H7 (cell line): ENCODE measurements at regions not wholly inside any gene's neighbourhood (a gene's known extent, or its start where the extent isn't known, plus 50 kb on each side); places are given as distances from the start of the nearest gene placed in this dataset.

Source experiments
- DNase-seq: peaks from one replicate; pipeline ENCODE4 v3.0.0; 2012
- H3K27me3 ChIP-seq: 2 replicates; pipeline ENCODE4 v1.6.0; 2011; ENCODE audit warnings: mild to moderate bottlenecking, low read length; ENCODE audit not compliant: control insufficient read depth, insufficient read depth
- H3K36me3 ChIP-seq: replicated peaks from 2 replicates; pipeline ENCODE4 v1.5.1; 2011; ENCODE audit warnings: low read length; ENCODE audit not compliant: control insufficient read depth, insufficient read depth
- H3K4me3 ChIP-seq: 2 replicates; pipeline ENCODE4 v1.5.1; 2011; ENCODE audit warnings: low read depth, mild to moderate bottlenecking, control low read depth, low read length, moderate library complexity; ENCODE audit not compliant: insufficient read depth

DNA sequence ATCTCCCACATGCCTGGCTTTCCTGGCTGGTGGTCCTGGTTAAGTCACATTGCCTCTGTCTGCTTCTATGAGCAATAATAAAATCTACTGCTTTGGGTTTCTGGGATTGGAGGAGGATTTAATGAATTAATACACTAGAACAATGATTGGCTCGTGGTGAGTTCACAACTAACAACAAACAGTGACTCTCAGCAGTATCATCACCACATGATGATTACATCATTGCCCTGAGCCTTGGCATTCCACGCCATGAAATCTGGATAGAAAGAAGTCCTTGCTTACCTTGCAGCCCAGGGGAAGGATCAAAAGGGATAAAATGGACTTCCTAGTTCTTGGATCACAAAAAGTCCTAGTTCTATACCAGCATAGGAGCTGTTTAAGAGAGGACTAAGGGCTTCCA, 1069.0 kb downstream of the VRK1 start:
- Histone ChIP-seq H3K36me3 (no peaks in the 10 kb centered on the region), H3K4me3 (no peak overlapping the region), H3K27me3 (no peaks in the 10 kb centered on the region)
- DNase-seq = no peak

GRCh38 chr14:97866664-97867063, 1069.5 kb downstream of the VRK1 start:
- Histone ChIP-seq H3K27me3 (no peaks in the 10 kb centered on the region), H3K4me3 (no peak overlapping the region), H3K36me3 (no peaks in the 10 kb centered on the region)
- DNase-seq = no peak

GRCh38 chr14:97873291-97873690, 1076.1 kb downstream of the VRK1 start:
- H3K36me3 ChIP-seq = no peaks in the 10 kb centered on the region
- no peaks in the 10 kb centered on the region for H3K27me3 ChIP-seq
- DNase-seq = no peak
- no peak overlapping the region for H3K4me3 ChIP-seq

DNA sequence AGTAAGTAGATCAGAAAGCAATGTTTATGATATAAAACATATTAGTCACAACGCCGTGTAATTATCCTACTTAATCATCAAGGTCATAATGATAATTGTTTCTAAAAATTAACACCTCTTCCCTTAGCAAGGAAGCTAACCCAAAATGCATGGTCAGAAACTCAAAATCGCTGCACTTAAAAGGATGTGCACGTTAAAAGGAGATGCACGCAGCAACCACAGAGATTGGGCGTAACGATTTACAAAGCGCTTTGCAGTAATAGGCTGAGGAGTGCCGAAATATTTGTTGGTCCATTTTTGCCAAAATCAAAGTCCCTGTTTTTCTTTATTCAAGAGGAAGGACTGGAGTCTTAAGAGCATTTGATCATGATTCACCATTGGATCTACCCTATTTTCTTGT, 1077.2 kb downstream of the VRK1 start:
- H3K27me3 ChIP-seq = no peaks in the 10 kb centered on the region
- no peak for DNase-seq
- no peak overlapping the region for H3K4me3 ChIP-seq
- H3K36me3 ChIP-seq = no peaks in the 10 kb centered on the region

- H3K36me3 ChIP-seq = no peaks in the 10 kb centered on the region
- no peaks in the 10 kb centered on the region for H3K27me3 ChIP-seq
- DNase-seq = no peak
- no peak overlapping the region for H3K4me3 ChIP-seq
Observed at GRCh38 chr14:97878206-97878605, 1081.0 kb downstream of the VRK1 start.

DNA sequence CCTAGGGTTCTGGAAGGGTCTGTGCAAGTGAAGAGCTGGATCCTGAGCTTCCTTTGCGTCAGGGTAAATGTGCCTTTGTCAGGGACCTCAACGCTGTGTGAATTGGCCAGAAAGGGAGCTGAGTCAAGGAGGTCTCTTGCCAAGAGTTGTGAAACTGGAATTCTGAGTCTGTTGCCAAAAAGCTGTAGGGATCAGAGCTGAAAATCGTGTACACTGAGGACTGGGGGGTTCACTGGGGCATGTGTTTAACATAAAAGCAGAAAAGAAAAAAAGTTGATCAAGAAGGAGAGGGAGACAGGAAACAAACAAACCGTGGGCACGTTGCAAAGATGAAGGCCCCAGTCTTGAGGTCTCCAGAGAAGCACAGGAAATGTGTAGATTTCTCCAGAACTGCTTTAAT, 1081.5 kb downstream of the VRK1 start:
- Histone ChIP-seq H3K4me3 (no peak overlapping the region), H3K36me3 (no peaks in the 10 kb centered on the region)
- no peak for DNase-seq

GRCh38 chr14:97887690-97888089, 1090.5 kb downstream of the VRK1 start:
- H3K27me3 ChIP-seq = no peaks in the 10 kb centered on the region
- H3K36me3 ChIP-seq = no peaks in the 10 kb centered on the region
- no peak for DNase-seq
- no peak overlapping the region for H3K4me3 ChIP-seq

More for the DNA sequence above, 1081.5 kb downstream of the VRK1 start:
- H3K27me3 ChIP-seq = no peaks in the 10 kb centered on the region

DNA sequence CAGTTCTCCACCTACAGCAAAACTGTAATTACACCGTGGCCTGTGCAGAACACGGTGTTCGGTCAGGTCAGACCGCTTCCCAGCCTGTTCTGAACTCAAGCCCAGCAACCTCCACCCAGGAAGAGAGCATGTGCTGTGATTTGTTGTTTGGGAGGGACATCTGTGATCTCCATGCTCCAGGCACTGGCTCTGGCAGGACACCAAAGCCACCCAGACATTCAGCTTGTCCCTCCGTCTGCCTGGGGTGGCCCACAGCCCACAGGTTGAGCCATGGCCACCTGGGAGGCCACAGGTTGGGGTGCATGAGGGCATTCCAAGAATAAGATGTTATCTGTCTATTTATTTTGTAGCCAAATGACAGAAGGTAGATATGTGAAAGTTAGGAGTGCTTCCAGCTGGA, 1091.1 kb downstream of the VRK1 start:
- Histone ChIP-seq H3K36me3 (no peaks in the 10 kb centered on the region), H3K4me3 (no peak overlapping the region), H3K27me3 (no peaks in the 10 kb centered on the region)
- DNase-seq = no peak

DNA sequence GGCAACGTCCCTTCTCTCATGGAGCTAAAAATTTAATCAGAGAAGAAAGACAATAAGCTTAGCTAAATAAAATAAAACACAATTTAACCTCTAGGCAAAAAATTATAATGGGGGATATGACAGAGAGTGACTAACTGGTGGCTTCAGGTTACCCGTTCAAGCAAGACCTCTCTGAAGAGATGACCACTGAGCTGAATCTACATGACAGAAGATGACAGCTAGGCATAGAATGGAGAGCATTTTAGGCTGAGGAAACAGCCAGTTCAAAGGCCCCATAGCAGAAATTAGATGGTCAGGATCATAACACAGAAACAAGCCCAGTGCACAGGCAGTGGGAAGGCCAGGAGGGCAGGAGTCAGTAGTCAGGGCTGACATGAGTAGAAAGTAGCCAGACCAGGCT, 1094.3 kb downstream of the VRK1 start:
- DNase-seq = no peak
- no peak overlapping the region for H3K4me3 ChIP-seq

DNA sequence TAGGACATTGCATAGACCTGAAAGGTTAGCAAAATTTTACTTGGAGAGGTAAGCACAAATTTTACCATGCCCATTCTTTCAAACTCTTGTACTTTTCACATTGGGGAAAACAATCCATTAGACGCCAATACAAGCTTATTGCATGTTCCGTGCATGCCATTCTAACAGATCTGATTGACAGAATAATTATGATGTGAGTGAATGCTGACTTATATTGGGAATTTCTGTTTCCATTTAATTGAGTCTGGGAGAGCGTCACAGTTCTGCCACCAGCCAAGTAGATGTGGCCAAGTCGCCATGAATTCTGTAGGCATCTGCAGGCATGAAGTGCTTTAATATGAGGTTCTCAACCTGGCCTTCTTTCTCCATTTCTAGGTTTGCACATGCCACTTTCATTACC, 1097.4 kb downstream of the VRK1 start:
- DNase-seq = no peak
- Histone ChIP-seq H3K27me3 (no peaks in the 10 kb centered on the region), H3K36me3 (no peaks in the 10 kb centered on the region), H3K4me3 (no peak overlapping the region)

More for the DNA sequence above, 1094.3 kb downstream of the VRK1 start:
- Histone ChIP-seq H3K36me3 (no peaks in the 10 kb centered on the region), H3K27me3 (no peaks in the 10 kb centered on the region)

- Histone ChIP-seq H3K27me3 (no peaks in the 10 kb centered on the region), H3K4me3 (no peak overlapping the region), H3K36me3 (no peaks in the 10 kb centered on the region)
- DNase-seq = no peak
Observed at GRCh38 chr14:97900196-97900854, 1103.1 kb downstream of the VRK1 start.

GRCh38 chr14:97902630-97903029, 1105.4 kb downstream of the VRK1 start:
- no peaks in the 10 kb centered on the region for H3K36me3 ChIP-seq
- H3K27me3 ChIP-seq = no peaks in the 10 kb centered on the region
- H3K4me3 ChIP-seq = no peak overlapping the region
- DNase-seq = no peak

- no peak for DNase-seq
- H3K4me3 ChIP-seq = no peak overlapping the region
- no peaks in the 10 kb centered on the region for H3K27me3 ChIP-seq
- no peaks in the 10 kb centered on the region for H3K36me3 ChIP-seq
Observed at GRCh38 chr14:97903821-97904220, 1106.6 kb downstream of the VRK1 start.

GRCh38 chr14:97912217-97912616, 1115.0 kb downstream of the VRK1 start:
- DNase-seq = no peak
- Histone ChIP-seq H3K36me3 (no peaks in the 10 kb centered on the region), H3K27me3 (no peaks in the 10 kb centered on the region), H3K4me3 (no peak overlapping the region)

DNA sequence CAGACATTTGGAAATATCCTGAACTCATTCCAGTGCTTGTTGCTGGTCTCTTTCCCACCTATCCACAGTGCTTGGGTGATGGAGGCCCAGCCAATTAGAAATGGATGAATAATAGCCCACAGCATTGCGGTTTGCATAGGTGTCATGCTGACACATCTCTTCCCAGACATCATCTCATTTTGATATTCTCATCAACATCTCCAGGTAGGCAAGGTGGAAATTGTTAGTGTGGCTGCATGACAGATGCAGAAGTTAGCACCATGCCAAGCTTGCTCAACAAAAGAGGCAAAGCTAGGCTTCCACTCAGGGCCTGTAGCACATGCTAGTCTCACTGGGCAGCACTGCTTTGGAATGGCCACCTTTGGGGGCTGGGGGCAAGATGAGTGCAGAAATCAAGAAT, 1118.9 kb downstream of the VRK1 start:
- H3K4me3 ChIP-seq = no peak overlapping the region
- H3K36me3 ChIP-seq = no peaks in the 10 kb centered on the region
- DNase-seq = no peak

More for the DNA sequence above, 1118.9 kb downstream of the VRK1 start:
- no peaks in the 10 kb centered on the region for H3K27me3 ChIP-seq
